GM23248 (cell line): ENCODE measurements at regions not wholly inside any gene's neighbourhood (a gene's known extent, or its start where the extent isn't known, plus 50 kb on each side); places are given as distances from the start of the nearest gene placed in this dataset.

Experiments
- DNase-seq: peaks from one replicate; pipeline ENCODE4 v3.0.0-alpha.2; 2015
- H2AFZ ChIP-seq: fragments of 200-600 bp; sonication (generic); 2 replicates; pipeline ENCODE4 v1.6.1; 2016; ENCODE audit warnings: antibody characterized with exemption
- H3F3A ChIP-seq: fragments of 200-600 bp; sonication (generic); 2 replicates; pipeline ENCODE4 v1.6.1; 2016; ENCODE audit warnings: mild to moderate bottlenecking, antibody characterized with exemption, mixed run types; ENCODE audit not compliant: insufficient read depth
- H3K27ac ChIP-seq: fragments of 200-600 bp; sonication (generic); 2 replicates; pipeline ENCODE4 v1.5.1; 2016; ENCODE audit warnings: mild to moderate bottlenecking
- H3K27me3 ChIP-seq: fragments of 200-600 bp; sonication (generic); replicated peaks from 2 replicates; pipeline ENCODE4 v1.6.1; 2016; ENCODE audit warnings: mild to moderate bottlenecking; ENCODE audit not compliant: insufficient read depth
- H3K36me3 ChIP-seq: fragments of 200-600 bp; sonication (generic); 2 replicates; pipeline ENCODE4 v1.6.1; 2016; ENCODE audit warnings: low read depth, mild to moderate bottlenecking
- H3K4me1 ChIP-seq: fragments of 200-600 bp; sonication (generic); 2 replicates; pipeline ENCODE4 v1.6.1; 2016; ENCODE audit warnings: mild to moderate bottlenecking; ENCODE audit not compliant: insufficient read depth
- H3K4me2 ChIP-seq: fragments of 200-600 bp; sonication (generic); one replicate; pipeline ENCODE4 v1.6.1; 2016; ENCODE audit warnings: mild to moderate bottlenecking; ENCODE audit not compliant: unreplicated experiment
- H3K4me3 ChIP-seq: fragments of 200-600 bp; sonication (generic); 2 replicates; pipeline ENCODE4 v1.5.1; 2016; ENCODE audit warnings: mild to moderate bottlenecking
- H3K79me2 ChIP-seq: fragments of 200-600 bp; sonication (generic); 2 replicates; pipeline ENCODE4 v1.6.1; 2016; ENCODE audit warnings: mild to moderate bottlenecking; ENCODE audit not compliant: insufficient read depth
- H3K9ac ChIP-seq: fragments of 200-600 bp; sonication (generic); 2 replicates; pipeline ENCODE4 v1.6.1; 2016; ENCODE audit warnings: mild to moderate bottlenecking
- H3K9me2 ChIP-seq: fragments of 200-600 bp; sonication (generic); 2 replicates; pipeline ENCODE4 v1.6.1; 2016; ENCODE audit warnings: mixed run types, mild to moderate bottlenecking, moderate library complexity; ENCODE audit not compliant: insufficient read depth
- H3K9me3 ChIP-seq: fragments of 200-600 bp; sonication (generic); one replicate; pipeline ENCODE4 v1.6.1; 2017; ENCODE audit warnings: low read depth
- H4K20me1 ChIP-seq: fragments of 200-600 bp; sonication (generic); 2 replicates; pipeline ENCODE4 v1.6.0; 2016; ENCODE audit not compliant: insufficient read depth
- EZH2 ChIP-seq: fragments of 200-600 bp; sonication (generic); IDR thresholded peaks from 2 replicates; pipeline ENCODE4 v1.6.1; 2018; ENCODE audit warnings: antibody characterized with exemption, mild to moderate bottlenecking; ENCODE audit not compliant: insufficient read depth, poor library complexity, severe bottlenecking
- EZH2phosphoT487 ChIP-seq: fragments of 200-600 bp; sonication (generic); IDR thresholded peaks from 2 replicates; pipeline ENCODE4 v1.6.1; 2018; ENCODE audit warnings: antibody characterized with exemption, moderate library complexity, mild to moderate bottlenecking, low read depth; ENCODE audit not compliant: insufficient read depth
- WGBS, 2 experiments: methylation state at CpG; one replicate each; pipeline ENCODE4 v1.1.6; 2015 to 2017; ENCODE audit warnings: low lambda C conversion rate in 2 of 2, low coverage in 1 of 2; ENCODE audit errors: missing lambda C conversion rate in 2 of 2; 5-methylcytosine and 5-hydroxymethylcytosine counted together
- in situ Hi-C: fragments of 300-500 bp; cut with MboI; formaldehyde crosslinking; loops from 2 replicates; pipeline ENCODE4 v1.15.0; 2020

DNA sequence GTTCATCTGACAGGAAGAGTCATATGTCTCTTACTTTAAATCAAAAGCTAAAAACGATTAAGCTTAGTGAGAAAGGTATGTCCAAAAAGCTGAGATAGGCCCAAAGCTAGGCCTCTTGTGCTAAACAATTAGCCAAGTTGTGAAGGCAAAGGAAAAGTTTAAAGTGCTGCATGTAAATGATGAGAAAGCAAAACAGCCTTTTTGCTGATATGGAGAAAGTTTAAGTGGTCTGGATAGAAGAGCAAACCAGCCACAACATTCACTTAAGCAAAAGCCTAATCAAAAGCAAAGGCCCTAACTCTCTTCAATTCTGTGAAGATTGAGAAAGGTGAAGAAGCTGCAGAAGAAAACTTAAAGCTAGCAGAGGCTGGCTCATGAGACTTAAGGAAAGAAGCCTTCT is 511.3 kb upstream of the FAM98A start:
- WGBS, 2 experiments, result 10 to 29% methylated on average over 1 of the region's 1 CpG

DNA sequence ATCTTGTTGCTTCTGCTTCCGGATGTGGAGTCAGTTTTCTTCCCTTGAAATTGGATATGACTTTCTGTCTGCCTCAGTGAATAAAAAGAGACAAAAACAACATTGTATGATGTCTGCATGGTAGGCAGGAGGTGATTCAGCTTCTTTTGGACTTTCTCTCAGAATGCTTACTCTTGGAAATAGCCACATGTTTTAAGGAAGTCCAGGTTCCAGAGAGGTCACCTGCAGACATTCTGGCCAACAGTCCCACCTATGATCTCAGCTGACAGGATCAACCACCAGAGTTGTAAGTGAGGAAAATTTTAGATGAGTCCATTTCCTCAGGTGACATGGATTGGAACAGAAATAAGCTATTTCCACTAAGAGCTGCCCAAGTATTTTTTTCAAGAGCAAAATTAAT is 508.7 kb upstream of the FAM98A start:
- Histone ChIP-seq H3K4me1 (peaks cover 25% of the 10 kb centered on the region), H3K9me2 (no peaks in the 10 kb centered on the region), H3K36me3 (no peaks in the 10 kb centered on the region), H3K9me3 (no peaks in the 10 kb centered on the region), H3K4me2 (no peak overlapping the region), H3K27me3 (no peaks in the 10 kb centered on the region), H3K79me2 (no peaks in the 10 kb centered on the region), H3K4me3 (no peak overlapping the region), H3K9ac (no peak overlapping the region), H3F3A (peaks cover 26% of the 10 kb centered on the region), H2AFZ (no peak overlapping the region), H3K27ac (no peak overlapping the region), H4K20me1 (no peaks in the 10 kb centered on the region)
- WGBS, 2 experiments, result 36 to 57% methylated on average over 1 of the region's 1 CpG
- in situ Hi-C loops, result no loop called here
- DNase-seq, result no peak
- TF ChIP-seq EZH2phosphoT487 (no peak), EZH2 (no peak)

More for the DNA sequence above, 511.3 kb upstream of the FAM98A start:
- no peak overlapping the region for H2AFZ ChIP-seq
- H3K36me3 ChIP-seq, result no peaks in the 10 kb centered on the region
- no peak overlapping the region for H3K9ac ChIP-seq
- no peak overlapping the region for H3K4me3 ChIP-seq
- H3K4me1 ChIP-seq, result peaks cover 11% of the 10 kb centered on the region
- no peaks in the 10 kb centered on the region for H3K9me3 ChIP-seq
- H3K9me2 ChIP-seq, result no peaks in the 10 kb centered on the region
- H3K79me2 ChIP-seq, result no peaks in the 10 kb centered on the region
- DNase-seq, result no peak
- no peaks in the 10 kb centered on the region for H4K20me1 ChIP-seq
- no peak overlapping the region for H3K4me2 ChIP-seq
- TF ChIP-seq EZH2, result no peak
- no peak for TF ChIP-seq EZH2phosphoT487
- H3F3A ChIP-seq, result peaks cover 14% of the 10 kb centered on the region
- H3K27ac ChIP-seq, result no peak overlapping the region
- in situ Hi-C loops, result no loop called here
- no peaks in the 10 kb centered on the region for H3K27me3 ChIP-seq

DNA sequence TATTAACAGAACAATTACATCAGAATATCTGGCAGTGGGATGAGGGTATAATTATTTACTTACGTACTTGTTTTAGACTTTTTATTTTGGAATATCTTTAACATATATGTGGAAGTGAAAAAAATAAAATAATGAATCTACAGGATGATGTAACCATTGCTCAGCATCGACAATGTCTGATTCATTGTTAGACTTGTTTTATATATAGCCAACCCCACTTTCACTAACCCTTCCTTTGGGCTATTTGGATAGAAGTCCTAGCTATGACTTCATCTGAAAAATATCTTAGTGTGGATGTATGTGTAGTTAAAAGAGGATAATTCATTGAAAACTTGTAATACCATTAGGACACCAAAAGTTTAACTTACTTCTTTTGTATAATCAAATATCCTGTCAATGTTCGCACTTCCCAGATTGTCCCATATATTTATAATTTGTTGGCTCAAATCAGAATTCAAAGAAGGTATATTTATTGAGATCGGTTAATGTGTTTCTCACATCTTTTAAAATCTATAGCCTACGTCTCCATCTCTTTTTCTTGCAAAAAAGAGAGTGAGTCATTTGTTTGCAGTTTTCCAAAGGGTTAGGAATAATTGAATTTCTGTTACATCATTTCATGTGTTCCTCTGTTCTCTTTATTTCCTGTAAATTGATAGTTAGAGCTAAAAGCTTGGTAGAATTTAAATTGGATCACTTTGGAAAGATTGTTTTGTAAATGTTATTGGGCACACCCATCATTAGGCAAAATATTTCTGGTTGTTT is 506.1 kb upstream of the FAM98A start:
- WGBS, 2 experiments, result 23 to 27% methylated on average over 5 of the region's 5 CpGs
- in situ Hi-C loops, result no loop called here
- Histone ChIP-seq H3K36me3 (no peaks in the 10 kb centered on the region), H3K27ac (peak overlapping the region; percentile 68), H3K4me2 (peak overlapping the region; percentile 68), H3K9me3 (no peaks in the 10 kb centered on the region), H4K20me1 (no peaks in the 10 kb centered on the region), H3K9me2 (no peaks in the 10 kb centered on the region), H3K79me2 (no peaks in the 10 kb centered on the region), H3F3A (peaks cover 31% of the 10 kb centered on the region), H3K4me1 (peaks cover 35% of the 10 kb centered on the region), H3K4me3 (peak overlapping the region; percentile 34), H3K27me3 (no peaks in the 10 kb centered on the region), H2AFZ (peak overlapping the region; percentile 25; the same call in 1 of the 2 replicates), H3K9ac (peak overlapping the region; percentile 28)
- TF ChIP-seq EZH2 (no peak), EZH2phosphoT487 (no peak)
- DNase-seq, result peak; percentile 88

DNA sequence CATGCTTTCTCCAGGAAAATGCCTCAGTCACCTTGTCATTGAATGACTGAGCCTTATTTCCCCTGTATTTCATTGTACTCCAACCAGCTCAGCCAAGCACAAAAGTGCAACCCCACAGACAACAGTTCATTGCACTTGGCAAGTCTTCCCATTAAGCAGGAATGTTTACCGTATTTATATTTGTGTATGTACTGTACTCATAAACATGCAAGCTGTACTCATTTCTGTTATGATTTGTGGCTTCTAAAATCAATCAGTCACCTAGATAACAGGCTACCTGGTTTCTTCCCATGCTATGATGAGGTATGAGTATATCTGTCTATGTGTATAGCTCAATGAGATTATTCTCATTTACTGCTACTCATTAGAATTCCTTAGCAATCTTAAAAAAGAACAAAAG is 505.5 kb upstream of the FAM98A start:
- in situ Hi-C loops, result no loop called here
- H3F3A ChIP-seq, result peaks cover 31% of the 10 kb centered on the region
- H3K4me3 ChIP-seq, result peak overlapping the region; percentile 34
- peak overlapping the region; percentile 28 for H3K9ac ChIP-seq
- WGBS, 2 experiments, result 8 to 12% methylated on average over 1 of the region's 1 CpG
- H3K9me2 ChIP-seq, result no peaks in the 10 kb centered on the region
- peak overlapping the region; percentile 25; the same call in 1 of the 2 replicates for H2AFZ ChIP-seq
- H3K4me2 ChIP-seq, result peak overlapping the region; percentile 68
- H3K9me3 ChIP-seq, result no peaks in the 10 kb centered on the region
- peak overlapping the region; percentile 68 for H3K27ac ChIP-seq
- H3K27me3 ChIP-seq, result no peaks in the 10 kb centered on the region
- no peaks in the 10 kb centered on the region for H3K79me2 ChIP-seq
- TF ChIP-seq EZH2phosphoT487 (no peak), EZH2 (no peak)
- no peaks in the 10 kb centered on the region for H3K36me3 ChIP-seq
- H3K4me1 ChIP-seq, result peaks cover 35% of the 10 kb centered on the region
- DNase-seq, result peak; percentile 59
- H4K20me1 ChIP-seq, result no peaks in the 10 kb centered on the region
